HG03521 (cell line): ENCODE measurements at regions not wholly inside any gene's neighbourhood (a gene's known extent, or its start where the extent isn't known, plus 50 kb on each side); places are given as distances from the start of the nearest gene placed in this dataset.

Experiments used
- ATAC-seq: cut with Tn5 transposase; IDR thresholded peaks from one replicate; pipeline ENCODE4 v1.9.1; 2021; ENCODE audit warnings: mild to moderate bottlenecking, moderate library complexity; ENCODE audit not compliant: unreplicated experiment

- ATAC-seq = no peak
These were observed 66.6 kb upstream of the IGFBP3 start for GRCh38 chr7:45987521-45988290.

DNA sequence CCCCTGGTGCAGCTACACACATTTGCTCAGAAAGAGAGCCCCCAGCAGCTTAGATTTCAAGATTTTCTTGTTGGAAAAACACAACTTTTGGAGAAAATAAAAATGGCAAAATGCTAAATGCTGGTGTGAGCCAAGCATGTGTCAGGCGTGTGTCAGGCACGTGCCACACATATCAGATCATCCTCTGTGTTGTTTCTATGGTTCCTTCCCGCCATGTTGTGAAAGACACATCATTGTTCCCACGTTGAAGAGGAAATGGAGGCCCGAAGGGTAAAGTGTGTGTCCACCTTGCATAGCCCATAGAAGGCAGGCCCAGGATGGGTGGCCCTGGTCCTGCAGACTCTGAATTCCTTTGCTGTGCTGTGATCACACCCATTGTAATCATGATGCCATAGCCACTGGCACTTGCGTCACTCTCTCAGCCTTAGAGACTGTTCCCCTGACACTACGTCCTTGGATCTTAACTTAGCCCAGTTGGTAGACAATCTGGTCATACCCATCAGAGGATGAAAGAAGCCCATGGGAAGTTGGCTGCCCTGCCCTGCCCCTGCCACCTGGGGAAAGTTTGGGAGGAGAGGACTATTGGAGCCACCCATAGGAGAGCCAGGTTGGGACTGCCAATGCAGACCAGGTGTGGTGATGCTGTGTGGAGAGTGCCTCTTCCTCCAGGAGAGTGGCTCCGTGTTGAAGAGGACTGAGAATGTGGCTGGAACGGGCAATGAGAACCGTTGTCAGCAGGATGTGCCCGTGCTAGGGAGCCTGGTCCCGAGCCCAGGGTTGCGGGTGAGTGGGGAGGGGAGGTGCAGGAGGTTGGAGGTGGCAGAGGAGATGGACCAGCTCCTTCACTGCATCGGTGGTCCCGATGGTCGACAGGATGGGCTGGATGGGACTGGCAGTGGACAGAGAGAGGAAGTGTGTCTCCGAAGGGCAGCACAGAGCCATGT, 65.6 kb upstream of the IGFBP3 start:
- no peak for ATAC-seq

DNA sequence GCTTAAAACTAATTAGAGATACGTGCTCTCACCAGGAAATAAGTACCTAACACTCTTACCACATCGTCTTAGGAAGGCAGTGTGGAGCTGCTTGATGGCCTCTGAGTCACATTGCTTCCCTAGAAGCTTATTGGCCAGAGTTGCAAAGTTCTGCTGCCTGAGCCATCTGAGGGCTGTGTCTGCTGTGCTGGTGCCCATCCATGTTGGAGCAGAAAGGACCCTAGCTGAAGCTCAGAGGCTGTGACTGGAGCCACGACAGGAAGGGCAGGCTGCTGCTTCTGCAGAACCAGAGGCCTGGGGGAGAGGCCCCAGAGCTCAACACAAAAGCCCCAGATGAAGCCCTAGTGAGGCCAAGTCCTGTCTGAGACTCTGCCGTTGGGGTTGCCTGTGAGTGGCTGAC, 64.8 kb upstream of the IGFBP3 start:
- ATAC-seq = no peak

DNA sequence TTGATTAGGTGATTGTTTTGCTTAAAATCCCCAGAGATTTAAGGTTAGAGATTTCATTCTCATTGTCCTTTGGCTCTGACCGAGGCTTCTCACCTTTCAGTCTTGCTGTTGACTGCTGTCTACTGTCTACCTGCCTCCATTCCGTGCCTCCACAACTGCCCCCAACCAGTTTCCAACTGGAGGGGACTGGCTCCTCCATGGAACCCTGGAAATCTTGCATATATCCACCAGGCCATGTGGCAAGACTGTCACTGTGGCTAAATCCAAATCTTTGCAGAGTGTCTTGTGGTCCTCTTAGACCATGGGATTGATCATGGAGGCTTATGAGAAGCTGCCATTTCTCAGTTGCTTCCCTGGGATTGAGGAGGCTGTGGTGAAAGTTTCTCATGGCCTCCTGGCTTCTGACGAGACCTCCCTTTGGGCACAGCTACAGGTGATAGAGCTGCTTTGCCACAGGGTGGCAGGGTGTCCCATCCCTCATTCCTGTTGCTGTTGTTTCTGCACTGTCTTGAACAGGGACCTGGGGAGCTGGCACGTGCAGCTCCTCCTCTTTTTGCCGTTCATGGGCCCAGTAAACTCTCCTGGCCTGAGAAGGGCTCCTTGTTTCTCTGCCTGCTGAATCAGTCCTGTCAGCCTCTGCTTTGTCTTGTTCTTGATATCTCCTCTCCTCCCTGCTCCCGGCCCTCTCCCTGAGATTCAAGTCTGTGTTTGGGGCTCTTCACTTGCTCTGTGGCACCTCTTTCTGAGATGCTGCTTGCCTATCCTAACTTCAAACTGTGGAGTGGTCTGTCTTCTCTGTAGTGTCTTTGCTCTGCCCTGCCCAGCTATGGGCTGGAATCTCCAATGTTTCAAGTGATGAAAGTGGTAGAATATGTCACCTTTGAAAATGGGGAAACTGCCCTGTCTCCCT, 63.6 kb upstream of the IGFBP3 start:
- ATAC-seq = no peak

DNA sequence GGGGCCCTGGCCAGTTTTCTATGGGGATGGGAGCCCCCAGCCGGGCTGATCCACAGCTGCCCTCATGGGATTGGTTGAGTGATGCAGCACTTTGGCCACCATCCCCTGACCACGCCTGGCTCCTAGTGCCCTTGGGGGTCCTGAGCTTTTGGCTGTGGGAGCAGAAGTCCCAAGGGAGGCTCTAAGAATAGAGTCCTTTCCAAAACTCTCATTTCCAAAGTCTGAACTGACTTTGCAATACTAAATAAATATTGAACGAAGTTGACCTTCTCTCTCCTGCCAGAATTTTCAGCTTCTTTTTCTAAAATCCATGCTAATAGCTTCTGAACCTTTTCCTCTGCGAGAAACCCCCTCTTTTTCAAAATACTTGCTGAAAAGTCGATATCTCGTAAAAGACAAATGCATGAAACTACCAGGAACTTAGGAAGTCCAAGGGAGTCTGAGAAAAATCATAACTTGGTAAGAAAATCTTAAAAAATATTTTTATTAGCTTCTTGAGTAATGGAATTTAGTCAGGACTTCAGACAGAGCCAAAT, 62.7 kb upstream of the IGFBP3 start:
- ATAC-seq = no peak

DNA sequence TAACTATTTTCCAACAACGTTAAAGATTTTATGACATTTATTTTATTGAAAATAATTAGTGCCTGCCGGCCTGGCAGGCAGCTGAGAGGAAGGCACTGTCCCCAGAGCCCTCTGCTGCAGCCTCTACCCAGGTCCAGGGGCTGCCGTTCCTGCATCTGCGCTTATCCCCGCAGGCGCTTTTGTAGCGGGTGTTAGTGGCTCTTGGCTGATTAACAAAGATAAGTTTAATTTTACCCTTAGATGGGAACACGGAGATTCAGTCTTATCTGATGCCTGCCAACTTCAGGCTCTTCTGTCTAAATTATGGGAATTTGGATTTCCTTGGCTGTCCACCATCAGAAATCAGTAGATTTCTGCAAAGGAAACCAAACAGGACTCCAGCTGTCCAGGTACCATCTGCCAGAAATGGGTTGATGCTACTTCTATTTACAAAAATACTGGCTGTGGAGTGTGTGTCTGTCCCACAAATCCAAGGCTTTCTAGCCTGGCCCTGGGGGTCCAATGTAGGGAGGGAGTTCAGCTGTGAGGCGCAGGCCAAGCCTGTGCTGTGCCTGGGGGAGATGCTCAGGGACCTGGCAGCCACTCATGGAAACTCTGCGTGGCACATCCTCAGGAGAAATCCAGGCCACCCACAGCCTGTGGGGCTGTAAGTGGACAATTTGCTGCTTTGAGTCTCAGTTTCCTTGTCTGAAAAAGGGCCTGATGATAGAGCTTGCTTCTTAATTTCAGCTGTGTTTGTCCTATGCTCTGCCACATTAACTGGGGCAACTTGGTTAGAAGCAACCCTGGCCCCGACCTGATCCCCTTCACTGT, 62.0 kb upstream of the IGFBP3 start:
- ATAC-seq = no peak

GRCh38 chr7:45982132-45982531, 61.1 kb upstream of the IGFBP3 start:
- ATAC-seq = no peak

- ATAC-seq = no peak
These were observed 59.9 kb upstream of the IGFBP3 start for GRCh38 chr7:45980973-45981372.

DNA sequence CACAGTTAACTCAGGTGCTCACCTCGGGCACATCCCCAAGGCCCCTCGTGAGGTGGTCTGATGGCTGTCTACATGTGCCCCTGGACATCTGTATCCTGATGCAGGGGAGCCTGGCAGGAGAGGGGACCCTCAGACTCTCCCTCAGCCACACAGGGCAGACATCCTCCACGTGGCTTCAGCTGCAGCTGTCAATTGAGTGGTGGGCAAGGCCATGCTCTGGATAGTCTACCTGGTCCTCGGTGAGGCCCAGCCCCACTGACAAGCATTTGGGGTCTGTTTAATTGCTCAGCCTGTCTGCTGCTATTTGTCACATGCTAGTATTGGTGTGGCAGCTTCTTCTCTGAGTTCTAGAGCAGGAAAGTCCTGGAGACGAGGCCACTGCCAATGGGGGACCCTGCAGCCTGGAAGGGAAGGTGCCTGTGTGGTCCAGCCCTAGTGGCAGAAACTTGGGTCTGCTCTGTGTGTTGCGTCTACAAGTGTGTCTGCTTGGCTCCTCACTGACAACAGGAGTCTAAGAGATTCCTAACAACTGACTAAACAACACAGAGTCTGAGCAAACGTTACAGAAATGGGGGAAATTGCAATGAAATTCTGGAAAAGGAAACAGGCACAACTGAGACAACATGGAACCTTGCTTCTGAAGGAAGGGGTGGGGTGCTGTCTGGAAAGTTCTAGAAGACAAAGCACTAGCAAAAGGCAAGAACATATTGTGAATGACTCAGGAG, 59.3 kb upstream of the IGFBP3 start:
- no peak for ATAC-seq

- ATAC-seq = no peak
These were observed 58.5 kb upstream of the IGFBP3 start for GRCh38 chr7:45979275-45980180.

- ATAC-seq = no peak
These were observed 57.7 kb upstream of the IGFBP3 start for GRCh38 chr7:45978731-45979211.

DNA sequence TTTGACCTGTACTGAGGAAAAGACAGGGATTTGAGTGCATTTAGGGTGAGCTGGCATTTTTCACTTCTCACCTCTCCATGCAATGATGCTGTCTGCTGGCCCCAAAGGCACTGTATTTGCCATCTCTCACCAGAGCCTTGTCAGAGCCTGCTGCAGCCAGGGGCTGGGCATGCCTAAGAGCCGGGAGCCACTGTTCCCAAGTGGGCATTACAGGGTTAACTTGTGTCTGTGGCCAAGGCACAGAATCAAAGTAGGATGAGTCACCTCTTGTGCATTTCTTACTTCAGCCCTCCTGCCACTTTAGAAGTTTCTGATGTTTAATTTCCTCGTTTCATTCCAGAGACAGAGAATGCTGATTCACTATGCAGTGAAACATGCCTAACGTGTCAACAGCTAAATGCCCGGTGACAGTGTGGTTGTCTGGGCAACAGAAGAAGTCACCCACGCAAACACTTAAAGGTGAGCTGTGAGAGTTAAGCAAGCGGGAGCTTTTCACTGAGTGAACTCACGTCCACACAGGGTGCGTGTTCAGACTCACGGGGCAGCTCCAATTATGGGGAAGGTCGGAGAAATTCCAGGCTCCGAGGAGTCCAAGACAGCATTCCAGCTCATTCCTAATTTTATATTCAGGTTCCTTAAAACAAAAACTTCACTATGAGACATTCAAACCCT, 57.1 kb upstream of the IGFBP3 start:
- peak; percentile 73 for ATAC-seq

DNA sequence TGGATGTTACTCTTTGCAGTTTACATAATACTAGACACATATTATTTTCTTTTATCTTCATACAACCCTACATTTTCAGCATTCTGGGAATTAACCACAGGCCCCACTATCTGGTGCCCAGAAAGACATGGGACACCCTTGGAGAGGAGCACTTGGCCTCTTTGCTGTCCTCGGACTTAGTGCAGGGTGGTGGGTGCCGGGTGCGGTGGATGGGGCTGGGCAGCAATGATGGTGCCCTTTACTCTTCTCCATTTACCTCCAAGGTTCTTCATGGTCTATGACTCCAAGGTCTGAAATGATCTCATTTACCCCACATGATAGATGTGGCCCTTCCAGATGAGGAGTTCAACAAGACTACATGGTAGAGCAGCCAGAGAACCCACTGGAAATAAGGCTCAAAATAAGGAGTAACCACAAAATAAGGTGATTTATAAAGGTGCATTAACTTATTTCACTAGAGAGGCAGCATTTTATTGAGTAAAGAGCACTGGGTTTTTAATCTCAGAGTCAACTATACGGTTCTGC, 56.2 kb upstream of the IGFBP3 start:
- ATAC-seq = no peak

GRCh38 chr7:45976485-45976856, 55.4 kb upstream of the IGFBP3 start:
- no peak for ATAC-seq

DNA sequence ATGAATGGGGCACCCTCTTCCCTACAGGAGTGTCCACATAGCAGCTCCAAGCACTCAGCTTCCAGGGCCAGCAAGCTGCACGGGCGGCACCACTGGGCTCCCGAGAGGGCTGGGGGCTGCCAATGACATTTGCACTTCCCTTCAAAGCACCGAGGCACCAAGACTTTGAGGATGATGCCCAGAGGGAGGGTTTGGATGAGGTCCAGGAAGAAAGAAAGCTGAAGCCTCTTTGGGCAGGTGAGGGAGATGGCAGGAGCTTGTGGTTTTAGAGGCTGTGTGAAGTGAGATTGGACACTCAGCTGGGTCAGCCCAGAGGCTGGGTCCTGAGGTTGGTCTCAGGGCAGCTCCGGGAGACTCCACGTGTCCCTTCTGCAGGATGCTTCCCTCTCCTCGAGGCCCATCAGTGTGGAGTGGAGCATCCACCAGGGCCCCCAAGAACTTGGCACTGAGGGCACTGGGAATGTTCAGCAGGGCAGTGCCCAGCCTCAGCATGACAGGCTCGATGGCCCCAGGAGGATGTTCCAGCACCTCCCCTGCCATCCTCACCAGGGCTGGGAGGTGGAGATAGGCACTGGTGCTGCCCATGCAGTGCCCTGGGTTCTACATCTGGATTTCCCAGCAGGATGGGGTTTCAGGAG, 54.9 kb upstream of the IGFBP3 start:
- no peak for ATAC-seq

DNA sequence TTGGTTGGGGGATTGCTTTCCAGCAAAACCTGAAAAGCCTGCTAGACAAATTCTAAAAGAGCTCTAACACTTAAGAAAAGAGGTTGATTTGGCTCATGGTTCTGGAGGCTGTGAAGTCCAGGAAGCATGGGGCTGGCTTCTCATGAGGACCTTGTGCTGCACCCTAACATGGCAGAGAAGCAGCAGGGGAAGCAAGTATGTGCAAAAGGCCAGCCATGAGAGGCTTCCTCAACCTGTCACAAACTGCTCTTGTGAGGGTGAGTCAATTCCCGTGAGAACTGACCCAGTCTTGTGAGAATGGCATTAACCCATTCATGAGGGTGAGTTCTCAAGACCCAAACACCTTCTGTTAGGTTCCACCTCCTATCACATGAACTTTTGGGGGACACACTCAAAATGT, 54.3 kb upstream of the IGFBP3 start:
- no peak for ATAC-seq
